ENCODE measurements at regions not wholly inside any gene's neighbourhood (a gene's known extent, or its start where the extent isn't known, plus 50 kb on each side); places are given as distances from the start of the nearest gene placed in this dataset.

DNA sequence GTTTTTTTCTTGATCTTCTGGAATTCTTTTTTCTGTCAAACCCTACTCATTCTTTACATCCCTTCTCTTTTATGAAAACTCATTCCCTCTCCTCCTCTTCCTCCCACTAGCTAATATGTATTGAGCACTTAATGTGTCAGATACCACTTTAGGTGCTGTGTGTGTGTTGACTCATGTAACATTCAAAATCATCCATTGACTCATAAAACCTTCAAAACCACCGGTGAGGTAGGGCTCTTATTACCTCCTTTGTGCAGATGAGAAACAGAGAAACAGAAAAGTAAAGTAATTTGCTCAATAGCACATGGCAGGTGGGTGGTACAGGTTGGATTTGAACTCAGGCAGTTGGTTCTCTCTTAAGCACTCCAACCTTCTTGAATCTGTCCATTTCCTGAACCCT is 136.3 kb upstream of the NEDD9 start:
- TF ChIP-seq, protein P1, sequence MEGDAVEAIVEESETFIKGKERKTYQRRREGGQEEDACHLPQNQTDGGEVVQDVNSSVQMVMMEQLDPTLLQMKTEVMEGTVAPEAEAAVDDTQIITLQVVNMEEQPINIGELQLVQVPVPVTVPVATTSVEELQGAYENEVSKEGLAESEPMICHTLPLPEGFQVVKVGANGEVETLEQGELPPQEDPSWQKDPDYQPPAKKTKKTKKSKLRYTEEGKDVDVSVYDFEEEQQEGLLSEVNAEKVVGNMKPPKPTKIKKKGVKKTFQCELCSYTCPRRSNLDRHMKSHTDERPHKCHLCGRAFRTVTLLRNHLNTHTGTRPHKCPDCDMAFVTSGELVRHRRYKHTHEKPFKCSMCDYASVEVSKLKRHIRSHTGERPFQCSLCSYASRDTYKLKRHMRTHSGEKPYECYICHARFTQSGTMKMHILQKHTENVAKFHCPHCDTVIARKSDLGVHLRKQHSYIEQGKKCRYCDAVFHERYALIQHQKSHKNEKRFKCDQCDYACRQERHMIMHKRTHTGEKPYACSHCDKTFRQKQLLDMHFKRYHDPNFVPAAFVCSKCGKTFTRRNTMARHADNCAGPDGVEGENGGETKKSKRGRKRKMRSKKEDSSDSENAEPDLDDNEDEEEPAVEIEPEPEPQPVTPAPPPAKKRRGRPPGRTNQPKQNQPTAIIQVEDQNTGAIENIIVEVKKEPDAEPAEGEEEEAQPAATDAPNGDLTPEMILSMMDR (IDR thresholded peaks at IDR 0.05; ENCODE audit: insufficient read depth, low read length, poor library complexity, severe bottlenecking): no peak
- no peak for DNase-seq (ENCODE audit: low read depth)

DNA sequence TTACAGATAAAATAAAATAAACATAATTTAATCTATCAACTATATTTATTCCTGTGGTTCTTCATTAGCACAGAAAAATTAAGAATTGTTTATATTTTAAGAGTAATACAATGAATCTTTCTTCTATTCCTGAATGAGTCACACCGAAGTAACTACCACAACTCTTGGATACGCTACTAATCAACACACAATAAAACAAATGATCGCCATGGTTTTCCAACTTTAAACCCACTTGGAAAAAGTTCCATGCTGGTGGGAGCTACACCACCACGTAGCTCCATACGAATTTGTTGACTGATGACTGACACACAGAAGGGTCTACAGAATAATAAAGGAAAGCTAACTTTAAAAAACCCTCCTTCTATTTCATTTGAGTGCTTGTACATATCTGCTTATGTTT is 135.8 kb upstream of the NEDD9 start:
- no peaks in the 10 kb centered on the region for H3K36me3 ChIP-seq (ENCODE audit: control insufficient read depth, insufficient read depth, low read length)
- TF ChIP-seq, protein P1 (IDR thresholded peaks at IDR 0.05; ENCODE audit: insufficient read depth, low read length, poor library complexity, severe bottlenecking): no peak
- no peak overlapping the region for H3K4me3 ChIP-seq (ENCODE audit: low read depth, low read length)
- DNase-seq (ENCODE audit: low read depth): no peak
- no peaks in the 10 kb centered on the region for H3K27me3 ChIP-seq (ENCODE audit: control insufficient read depth, insufficient read depth, low read length)

More for the DNA sequence above, 136.3 kb upstream of the NEDD9 start:
- H3K27me3 ChIP-seq (ENCODE audit: control insufficient read depth, insufficient read depth, low read length): no peaks in the 10 kb centered on the region
- no peaks in the 10 kb centered on the region for H3K36me3 ChIP-seq (ENCODE audit: control insufficient read depth, insufficient read depth, low read length)
- no peak overlapping the region for H3K4me3 ChIP-seq (ENCODE audit: low read depth, low read length)

DNA sequence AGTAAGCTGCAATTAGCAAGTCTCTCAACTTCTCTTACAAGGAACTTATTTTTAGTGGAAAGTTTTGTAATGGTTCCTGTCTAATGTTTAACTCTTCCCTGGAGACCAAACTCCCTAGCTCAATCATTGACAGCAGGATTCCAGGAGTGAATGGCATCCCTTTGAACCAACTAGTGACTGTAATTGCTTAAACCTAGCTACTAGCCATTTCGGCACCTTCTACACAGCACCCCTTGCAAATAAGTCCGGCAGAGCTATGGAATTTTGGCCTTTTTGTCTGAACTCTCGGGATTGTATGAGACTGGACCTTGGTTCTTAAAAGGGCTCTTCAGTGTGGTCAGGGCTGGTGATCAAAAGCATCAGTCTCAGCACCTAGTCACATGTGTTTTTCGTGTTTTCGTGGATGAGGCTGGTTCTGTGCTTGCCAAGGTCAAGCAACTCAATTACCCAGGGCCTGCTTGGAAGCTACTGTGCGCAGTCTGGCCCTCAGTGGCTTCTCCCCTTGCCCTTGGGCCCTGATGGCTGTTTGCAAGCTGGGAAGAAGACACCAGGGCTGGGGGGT is 135.3 kb upstream of the NEDD9 start:
- TF ChIP-seq, protein P1 (IDR thresholded peaks at IDR 0.05; ENCODE audit: insufficient read depth, low read length, poor library complexity, severe bottlenecking): no peak

DNA sequence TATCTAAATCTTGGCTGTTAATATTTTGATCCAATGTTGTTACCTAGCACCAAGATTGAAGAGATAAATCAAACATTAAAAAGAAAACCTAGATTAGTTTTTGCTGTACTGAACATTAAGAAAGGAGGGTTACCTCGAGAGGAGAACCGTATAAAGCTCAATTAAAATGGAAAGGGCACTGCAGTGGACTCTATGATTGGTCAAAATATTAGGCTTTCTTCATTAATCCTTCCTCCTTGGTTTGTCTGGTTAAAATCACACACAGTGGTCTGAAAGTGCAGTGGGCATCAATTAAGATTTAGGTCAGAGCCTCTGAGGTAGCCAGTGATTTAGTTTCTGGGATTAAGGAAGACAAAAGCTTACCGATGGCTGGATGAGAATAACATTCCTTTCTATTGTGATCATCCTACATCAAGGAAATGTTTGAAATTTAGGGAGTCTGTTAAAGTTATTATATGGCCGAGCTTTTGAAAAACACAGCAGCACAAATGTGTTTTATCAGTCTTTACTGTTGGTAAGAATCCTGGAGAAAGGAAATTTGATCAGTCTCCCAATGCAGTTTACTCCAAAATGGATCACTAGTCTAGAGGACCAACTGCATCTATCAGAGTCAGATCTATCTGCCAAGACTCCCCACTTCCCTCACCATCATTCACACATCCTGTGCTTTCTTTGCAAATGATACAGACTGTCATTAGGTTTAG is 134.6 kb upstream of the NEDD9 start:
- DNase-seq (ENCODE audit: low read depth): no peak
- Histone ChIP-seq H3K27me3 (ENCODE audit: control insufficient read depth, insufficient read depth, low read length) (no peaks in the 10 kb centered on the region), H3K4me3 (ENCODE audit: low read depth, low read length) (no peak overlapping the region), H3K36me3 (ENCODE audit: control insufficient read depth, insufficient read depth, low read length) (no peaks in the 10 kb centered on the region)
- TF ChIP-seq, protein P1 (IDR thresholded peaks at IDR 0.05; ENCODE audit: insufficient read depth, low read length, poor library complexity, severe bottlenecking): no peak

More for the DNA sequence above, 135.3 kb upstream of the NEDD9 start:
- H3K36me3 ChIP-seq (ENCODE audit: control insufficient read depth, insufficient read depth, low read length): no peaks in the 10 kb centered on the region
- no peak overlapping the region for H3K4me3 ChIP-seq (ENCODE audit: low read depth, low read length)
- H3K27me3 ChIP-seq (ENCODE audit: control insufficient read depth, insufficient read depth, low read length): no peaks in the 10 kb centered on the region
- DNase-seq (ENCODE audit: low read depth): peak; percentile 86

DNA sequence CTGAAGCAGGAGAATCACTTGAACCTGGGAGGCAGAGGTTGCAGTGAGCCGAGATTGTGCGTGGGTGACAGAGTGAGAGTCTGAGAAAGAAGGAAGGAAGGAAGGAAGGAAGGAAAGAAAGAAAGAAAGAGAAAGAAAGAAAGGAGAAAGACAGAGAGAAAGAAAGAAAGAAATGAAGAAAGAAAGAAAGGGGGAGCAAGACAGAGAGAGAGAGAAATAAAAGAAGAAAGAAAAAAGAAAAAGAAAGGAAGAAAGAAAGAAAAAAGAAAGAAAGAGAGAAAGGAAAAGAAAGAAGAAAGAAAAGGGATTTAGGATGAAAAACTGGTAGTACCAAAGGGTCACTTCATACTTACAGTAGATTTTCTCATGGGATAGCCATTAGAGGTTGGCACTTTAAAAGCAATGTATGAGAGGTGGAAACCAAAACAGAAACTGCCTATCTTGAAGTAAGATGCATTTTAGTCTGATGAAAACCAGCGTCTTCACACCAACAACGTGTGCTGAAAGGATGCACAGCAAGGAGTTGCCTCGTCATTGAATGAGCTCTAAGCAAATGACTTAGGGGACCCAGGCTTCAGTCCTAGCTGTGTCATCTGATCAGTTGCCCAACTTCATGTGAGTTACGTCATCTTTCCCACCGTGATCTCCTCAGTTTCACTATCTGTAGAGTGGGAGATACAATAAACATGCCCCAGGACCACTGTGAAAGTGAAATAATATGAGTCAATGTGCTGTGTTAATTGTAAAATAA is 133.9 kb upstream of the NEDD9 start:
- no peak for DNase-seq (ENCODE audit: low read depth)
- no peak overlapping the region for H3K4me3 ChIP-seq (ENCODE audit: low read depth, low read length)
- TF ChIP-seq, protein P1 (IDR thresholded peaks at IDR 0.05; ENCODE audit: insufficient read depth, low read length, poor library complexity, severe bottlenecking): no peak
- no peaks in the 10 kb centered on the region for H3K36me3 ChIP-seq (ENCODE audit: control insufficient read depth, insufficient read depth, low read length)
- H3K27me3 ChIP-seq (ENCODE audit: control insufficient read depth, insufficient read depth, low read length): no peaks in the 10 kb centered on the region
